Brain microvascular endothelial cell (primary cell): ENCODE measurements at regions not wholly inside any gene's neighbourhood (a gene's known extent, or its start where the extent isn't known, plus 50 kb on each side); places are given as distances from the start of the nearest gene placed in this dataset.
"Not testable (repeated sequence)": the region's sequence is repeated elsewhere in the genome, so short reads cannot be mapped to it uniquely, and the experiment has no call there.

Source experiments
- DNase-seq: peaks from one replicate; pipeline ENCODE4 v3.0.0-alpha.2; 2020
- H3K27ac ChIP-seq: fragments of 250-450 bp; sonication (Bioruptor Pico); 2 replicates; pipeline ENCODE4 v1.5.1; 2020; ENCODE audit warnings: mild to moderate bottlenecking, moderate library complexity
- H3K27me3 ChIP-seq: fragments of 250-450 bp; sonication (Bioruptor Pico); replicated peaks from 2 replicates; pipeline ENCODE4 v1.5.1; 2020; ENCODE audit warnings: mild to moderate bottlenecking
- H3K36me3 ChIP-seq: fragments of 250-450 bp; sonication (Bioruptor Pico); replicated peaks from 2 replicates; pipeline ENCODE4 v1.5.1; 2020; ENCODE audit warnings: mild to moderate bottlenecking
- H3K4me3 ChIP-seq: 2 replicates; pipeline ENCODE4 v1.5.1; 2011; ENCODE audit warnings: low read depth, mild to moderate bottlenecking, control low read depth, low read length, moderate library complexity
- CTCF ChIP-seq: IDR thresholded peaks from 2 replicates; pipeline ENCODE4 v1.5.1; 2011; ENCODE audit warnings: low read depth, mild to moderate bottlenecking, moderate library complexity, low read length, control low read depth, inconsistent platforms; ENCODE audit errors: missing control alignments
- in situ Hi-C: cut with HindIII; loops from 2 replicates; pipeline ENCODE4 v1.10.0; 2017; ENCODE audit warnings: low sequenced_read_pairs, low pct_ligation_motif_present

GRCh38 chr5:142522983-142523382 lies 162.9 kb downstream of the FGF1 start:
- Histone ChIP-seq H3K36me3 (no peaks in the 10 kb centered on the region), H3K27me3 (no peaks in the 10 kb centered on the region), H3K27ac (no peak overlapping the region), H3K4me3 (no peak overlapping the region)
- TF ChIP-seq CTCF, result no peak
- DNase-seq, result no peak
- in situ Hi-C loops, result no loop called here

DNA sequence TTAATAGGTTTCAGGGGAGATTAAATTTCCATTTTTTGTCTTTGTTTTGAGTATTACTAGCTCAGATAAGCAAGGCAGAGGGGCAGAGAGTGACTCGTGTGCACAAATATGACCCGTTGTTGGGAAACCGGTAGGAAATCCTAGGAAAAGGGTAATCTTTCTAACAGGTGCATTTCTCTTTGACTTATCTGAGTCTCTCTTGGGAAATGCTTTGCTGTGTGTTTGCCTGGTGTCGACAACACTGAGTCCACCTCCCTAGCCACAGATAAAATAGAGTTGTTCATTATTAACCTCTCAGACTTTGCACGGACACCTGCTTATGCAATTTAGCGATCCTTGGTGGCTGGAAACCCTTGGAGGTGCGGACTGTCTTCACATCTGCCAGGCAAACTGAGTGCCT lies 164.2 kb downstream of the FGF1 start:
- Histone ChIP-seq H3K27me3 (no peaks in the 10 kb centered on the region), H3K4me3 (no peak overlapping the region), H3K27ac (no peak overlapping the region), H3K36me3 (no peaks in the 10 kb centered on the region)
- no peak for TF ChIP-seq CTCF
- DNase-seq, result no peak
- in situ Hi-C loops, result no loop called here

DNA sequence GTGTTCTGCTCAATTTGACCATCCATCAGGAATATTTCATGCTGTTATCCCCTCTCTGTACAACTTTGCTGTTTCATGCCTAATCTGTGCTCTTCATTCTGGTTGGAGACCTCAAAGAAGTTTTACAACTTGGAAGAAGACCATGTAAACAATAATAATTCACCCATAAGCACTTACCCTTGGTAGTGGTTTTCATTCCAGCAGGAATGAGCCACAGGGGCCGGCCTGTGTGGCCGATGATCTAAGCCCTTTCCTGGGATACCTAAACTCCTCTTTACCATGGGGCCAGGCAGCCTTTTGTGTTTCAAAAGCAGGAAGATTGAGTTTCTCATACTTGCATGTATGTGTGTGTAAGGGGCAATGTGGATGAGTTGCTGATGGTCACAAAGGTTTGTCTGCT lies 165.0 kb downstream of the FGF1 start:
- in situ Hi-C loops, result no loop called here
- DNase-seq, result no peak

DNA sequence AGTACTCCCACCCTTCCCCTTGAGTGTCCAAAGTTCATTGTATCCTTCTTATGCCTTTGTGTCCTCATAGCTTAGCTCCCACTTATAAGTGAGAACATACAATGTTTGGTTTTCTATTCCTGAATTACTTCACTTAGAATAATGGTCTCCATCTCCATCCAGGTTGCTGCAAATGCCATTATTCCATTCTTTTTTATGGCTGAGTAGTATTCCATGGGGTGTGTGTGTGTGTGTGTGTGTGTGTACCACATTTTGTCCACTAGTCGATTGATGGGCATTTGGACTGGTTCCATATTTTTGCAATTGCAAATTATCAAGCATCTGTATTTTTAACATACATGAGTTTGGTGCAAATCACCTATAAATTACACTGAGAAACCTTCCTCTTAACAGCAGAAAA lies 166.0 kb downstream of the FGF1 start:
- H3K27ac ChIP-seq, H3K36me3 ChIP-seq, DNase-seq, in situ Hi-C loops, H3K27me3 ChIP-seq, H3K4me3 ChIP-seq: not testable (repeated sequence)

More for the DNA sequence above, 165.0 kb downstream of the FGF1 start:
- no peak overlapping the region for H3K4me3 ChIP-seq
- H3K36me3 ChIP-seq, result no peaks in the 10 kb centered on the region
- no peaks in the 10 kb centered on the region for H3K27me3 ChIP-seq
- no peak for TF ChIP-seq CTCF
- no peak overlapping the region for H3K27ac ChIP-seq

DNA sequence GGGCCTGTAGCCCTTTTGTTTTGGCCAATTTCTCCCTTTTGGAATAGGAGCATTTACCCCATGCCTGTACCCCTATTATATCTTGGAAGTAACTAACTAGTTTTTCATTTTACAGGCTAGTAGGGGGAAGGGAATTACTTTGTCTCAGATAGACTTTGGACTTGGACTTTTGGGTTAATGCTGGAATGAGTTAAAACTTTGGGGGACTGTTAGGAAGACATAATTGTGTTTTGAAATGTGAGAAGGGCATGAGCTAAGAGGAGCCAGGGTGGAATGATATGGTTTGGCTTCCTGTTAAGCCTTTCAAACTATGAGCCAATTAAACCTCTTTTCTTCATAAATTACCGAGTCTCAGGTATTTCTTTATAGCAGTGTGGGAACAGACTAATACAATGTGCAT lies 168.1 kb downstream of the FGF1 start:
- no peaks in the 10 kb centered on the region for H3K27me3 ChIP-seq
- H3K27ac ChIP-seq, result no peak overlapping the region
- in situ Hi-C loops, result no loop called here
- no peak for DNase-seq
- H3K36me3 ChIP-seq, result no peaks in the 10 kb centered on the region
- no peak for TF ChIP-seq CTCF
- H3K4me3 ChIP-seq, result no peak overlapping the region

DNA sequence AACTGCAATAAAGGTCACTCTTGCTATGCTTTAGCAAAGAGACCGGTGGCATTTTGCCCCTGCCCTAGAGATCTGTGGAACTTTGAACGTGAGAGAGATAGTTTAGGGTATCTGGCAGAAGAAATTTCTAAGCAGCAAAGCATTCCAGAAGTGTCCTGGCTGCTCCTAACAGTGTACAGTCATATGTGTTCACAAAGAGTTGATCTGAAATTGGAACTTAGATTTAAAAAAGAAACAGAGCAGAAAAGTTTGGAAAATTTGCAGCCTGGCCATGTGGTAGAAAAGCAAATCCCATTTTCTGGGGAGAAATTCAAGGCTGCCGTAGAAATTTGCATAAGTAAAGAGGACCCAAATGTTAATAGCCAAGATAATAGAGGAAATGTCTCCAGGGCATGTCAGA lies 169.2 kb downstream of the FGF1 start:
- no peaks in the 10 kb centered on the region for H3K36me3 ChIP-seq
- no peak overlapping the region for H3K4me3 ChIP-seq
- no peak for TF ChIP-seq CTCF
- H3K27ac ChIP-seq, result no peak overlapping the region
- DNase-seq, result no peak
- in situ Hi-C loops, result no loop called here
- no peaks in the 10 kb centered on the region for H3K27me3 ChIP-seq
